ENCODE measurements at regions not wholly inside any gene's neighbourhood (a gene's known extent, or its start where the extent isn't known, plus 50 kb on each side); places are given as distances from the start of the nearest gene placed in this dataset.

GRCh38 chrX:39112143-39112542, 310.9 kb downstream of the MID1IP1 start:
- ATAC-seq (ENCODE audit: low FRiP score) (no peak), DNase-seq (ENCODE audit: low spot score) (no peak)
- TF ChIP-seq, protein P1, sequence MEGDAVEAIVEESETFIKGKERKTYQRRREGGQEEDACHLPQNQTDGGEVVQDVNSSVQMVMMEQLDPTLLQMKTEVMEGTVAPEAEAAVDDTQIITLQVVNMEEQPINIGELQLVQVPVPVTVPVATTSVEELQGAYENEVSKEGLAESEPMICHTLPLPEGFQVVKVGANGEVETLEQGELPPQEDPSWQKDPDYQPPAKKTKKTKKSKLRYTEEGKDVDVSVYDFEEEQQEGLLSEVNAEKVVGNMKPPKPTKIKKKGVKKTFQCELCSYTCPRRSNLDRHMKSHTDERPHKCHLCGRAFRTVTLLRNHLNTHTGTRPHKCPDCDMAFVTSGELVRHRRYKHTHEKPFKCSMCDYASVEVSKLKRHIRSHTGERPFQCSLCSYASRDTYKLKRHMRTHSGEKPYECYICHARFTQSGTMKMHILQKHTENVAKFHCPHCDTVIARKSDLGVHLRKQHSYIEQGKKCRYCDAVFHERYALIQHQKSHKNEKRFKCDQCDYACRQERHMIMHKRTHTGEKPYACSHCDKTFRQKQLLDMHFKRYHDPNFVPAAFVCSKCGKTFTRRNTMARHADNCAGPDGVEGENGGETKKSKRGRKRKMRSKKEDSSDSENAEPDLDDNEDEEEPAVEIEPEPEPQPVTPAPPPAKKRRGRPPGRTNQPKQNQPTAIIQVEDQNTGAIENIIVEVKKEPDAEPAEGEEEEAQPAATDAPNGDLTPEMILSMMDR (IDR thresholded peaks at IDR 0.05): no peak

GRCh38 chrX:39115166-39115565, 313.9 kb downstream of the MID1IP1 start:
- TF ChIP-seq, protein P1 (IDR thresholded peaks at IDR 0.05): no peak
- ATAC-seq (ENCODE audit: low FRiP score): no peak
- DNase-seq (ENCODE audit: low spot score): no peak

- TF ChIP-seq, protein P1 (IDR thresholded peaks at IDR 0.05): no peak
- DNase-seq (ENCODE audit: low spot score) (no peak), ATAC-seq (ENCODE audit: low FRiP score) (no peak)
Measured at GRCh38 chrX:39117101-39117500, 315.8 kb downstream of the MID1IP1 start.

- TF ChIP-seq, protein P1 (IDR thresholded peaks at IDR 0.05): no peak
- ATAC-seq (ENCODE audit: low FRiP score): no peak
- no peak for DNase-seq (ENCODE audit: low spot score)
Measured at GRCh38 chrX:39121903-39122302, 320.6 kb downstream of the MID1IP1 start.

DNA sequence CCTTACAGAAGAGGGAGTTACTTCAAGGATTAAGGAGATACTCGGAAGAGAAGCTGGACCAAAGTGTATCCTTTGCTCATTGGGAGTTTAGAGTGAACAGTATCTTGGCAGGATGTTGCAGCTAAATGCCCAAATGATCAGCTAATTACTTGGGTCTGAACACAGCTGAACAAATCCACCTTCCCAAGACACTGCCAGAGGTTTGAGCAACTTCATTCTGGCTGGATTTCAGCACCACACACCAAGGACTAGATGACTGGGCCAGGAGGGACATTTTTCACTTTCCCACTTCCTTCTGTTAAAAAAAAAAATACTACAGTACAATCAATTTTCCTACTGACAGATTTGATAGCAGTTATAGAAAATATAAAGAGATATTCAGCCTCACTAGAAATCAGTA, 324.6 kb downstream of the MID1IP1 start:
- TF ChIP-seq, protein P1 (IDR thresholded peaks at IDR 0.05): no peak
- DNase-seq (ENCODE audit: low spot score) (no peak), ATAC-seq (ENCODE audit: low FRiP score) (no peak)

DNA sequence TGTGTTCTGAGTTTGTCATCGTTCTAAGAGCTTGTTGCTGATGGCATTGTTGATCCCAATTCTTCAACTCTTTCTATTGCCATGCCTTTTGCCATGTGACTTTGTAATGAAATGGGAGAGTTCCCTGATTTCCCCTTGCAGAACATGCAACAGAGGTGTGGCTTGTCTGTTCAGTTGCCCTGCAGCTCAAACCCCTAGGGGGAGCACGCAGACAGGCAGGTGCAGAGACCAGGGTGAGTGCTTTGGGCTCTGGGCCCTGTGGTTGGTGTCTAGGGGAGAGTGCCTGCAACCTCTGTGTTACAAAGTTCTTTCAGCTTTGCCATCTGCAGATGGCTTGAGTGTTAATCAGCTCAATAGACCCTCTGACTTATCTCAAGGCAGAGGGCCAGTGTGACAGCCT, 332.7 kb downstream of the MID1IP1 start:
- DNase-seq (ENCODE audit: low spot score): no peak
- TF ChIP-seq, protein P1 (IDR thresholded peaks at IDR 0.05): no peak

DNA sequence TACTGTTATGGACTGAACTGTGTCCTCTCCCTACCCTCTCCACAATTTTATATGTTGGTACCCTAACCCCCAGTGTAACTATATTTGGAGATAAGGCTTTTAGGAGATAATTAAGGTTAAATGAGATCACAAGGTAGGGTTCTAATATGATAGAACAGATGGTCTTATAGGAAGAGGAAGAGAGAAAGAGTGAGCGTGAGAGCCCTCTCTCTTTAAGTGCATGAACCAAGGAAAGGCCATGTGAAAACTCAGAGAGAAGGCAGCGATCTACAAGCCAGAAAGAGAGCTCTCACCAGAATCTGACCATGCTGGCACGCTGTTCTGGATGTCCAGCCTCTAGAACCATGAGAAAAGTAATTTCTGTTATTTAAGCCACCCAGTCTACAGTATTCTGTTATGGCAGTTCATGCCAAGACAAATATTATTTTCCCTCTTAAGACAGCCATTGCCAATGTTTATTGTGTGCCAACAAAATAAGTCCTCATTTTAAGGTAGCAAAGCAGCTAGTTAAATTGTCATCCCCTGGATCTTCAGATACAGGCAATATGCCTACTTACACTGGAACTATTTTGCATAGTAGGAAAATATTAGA, 336.2 kb downstream of the MID1IP1 start:
- DNase-seq (ENCODE audit: low spot score): no peak
- TF ChIP-seq, protein P1 (IDR thresholded peaks at IDR 0.05): no peak
- no peak for ATAC-seq (ENCODE audit: low FRiP score)

More for the DNA sequence above, 332.7 kb downstream of the MID1IP1 start:
- ATAC-seq (ENCODE audit: low FRiP score): no peak
